ENCODE measurements at regions not wholly inside any gene's neighbourhood (a gene's known extent, or its start where the extent isn't known, plus 50 kb on each side); places are given as distances from the start of the nearest gene placed in this dataset. TPM values are rescaled to one million over a fixed set of nuclear protein-coding genes. Genes with fewer than 3 reads are reported as not detected.

Small RNAs in the stretch of these regions (microRNA-seq; reads per million reads assigned to microRNA genes)
- gene MIR4306 = not detected

Small RNAs in the stretch of these regions (small RNA-seq; reads per million reads assigned to genes)
- not detected for gene MIR4306
- not detected for gene RF00402

All from hepatocyte (in vitro differentiated cells).